ENCODE measurements at regions not wholly inside any gene's neighbourhood (a gene's known extent, or its start where the extent isn't known, plus 50 kb on each side); places are given as distances from the start of the nearest gene placed in this dataset.

GRCh38 chr10:62463364-62463763 is 89.2 kb downstream of the ZNF365 start:
- no peak for FAIRE-seq
- no peaks in the 10 kb centered on the region for H3K4me1 ChIP-seq (ENCODE audit: control insufficient read depth, extremely low read depth, insufficient read depth, low read length)
- no TSS peak for BruUV-seq (replicated peaks)
- no peaks in the 10 kb centered on the region for H3K79me2 ChIP-seq (ENCODE audit: control insufficient read depth, insufficient read depth, low read length)
- no peaks in the 10 kb centered on the region for H4K20me1 ChIP-seq (replicated peaks; ENCODE audit: control insufficient read depth, extremely low read depth, insufficient read depth, low read length)
- no peak overlapping the region for H2AFZ ChIP-seq (ENCODE audit: low read depth, low read length)
- DNase-seq (ENCODE audit: low read depth, low spot score), result no peak
- no peak for TF ChIP-seq CTCF (IDR thresholded peaks at IDR 0.05; ENCODE audit: extremely low read depth in 1 of 2, insufficient read depth in 1 of 2, low read depth in 1 of 2, low read length in 2 of 2)
- no peak for TF ChIP-seq MYC (IDR thresholded peaks at IDR 0.05; ENCODE audit: low read depth, low read length)
- no peak for TF ChIP-seq EZH2 (IDR thresholded peaks at IDR 0.05; ENCODE audit: borderline replicate concordance, low read depth, low read length, severe bottlenecking)
- H3K36me3 ChIP-seq (ENCODE audit: control insufficient read depth in 2 of 2, extremely low read depth in 1 of 2, insufficient read depth in 2 of 2, low read length in 2 of 2), result no peaks in the 10 kb centered on the region
- intact Hi-C loops (cut with micrococcal nuclease), result no loop called here
- H3K27me3 ChIP-seq (ENCODE audit: control insufficient read depth in 2 of 2, insufficient read depth in 2 of 2, low read length in 2 of 2), result no peaks in the 10 kb centered on the region
- POLR2A ChIA-PET, result no interaction called here
- H3K9me1 ChIP-seq (replicated peaks; ENCODE audit: control insufficient read depth, extremely low read depth, insufficient read depth, low read length), result no peaks in the 10 kb centered on the region
- no peak overlapping the region for H3K4me2 ChIP-seq (ENCODE audit: insufficient read depth, low read length)
- no peaks in the 10 kb centered on the region for H3K9me3 ChIP-seq (replicated peaks; ENCODE audit: control insufficient read depth, insufficient read depth, low read length)
- dilution Hi-C loops (cut with MboI; ENCODE audit: extremely low pct_ligation_motif_present, low sequenced_read_pairs), result no loop called here
- no peak overlapping the region for H3K27ac ChIP-seq (ENCODE audit: insufficient read depth, low read depth, low read length)
- H3K4me3 ChIP-seq (replicated peaks in 1 of 3; ENCODE audit: insufficient read depth in 1 of 3, low read depth in 1 of 3, low read length in 3 of 3), result no peak overlapping the region
- H3K9ac ChIP-seq (replicated peaks; ENCODE audit: extremely low read depth, insufficient read depth, low read length), result no peak overlapping the region
- CTCF ChIA-PET, result interaction anchor here (1.2 kb wide), 1 partner anchor 12 kb away, joined by 3 read pairs; no protein-coding TSS in a partner anchor

- H3K79me2 ChIP-seq (ENCODE audit: control insufficient read depth, insufficient read depth, low read length), result no peaks in the 10 kb centered on the region
- intact Hi-C loops (cut with micrococcal nuclease), result no loop called here
- no peaks in the 10 kb centered on the region for H3K36me3 ChIP-seq (ENCODE audit: control insufficient read depth in 2 of 2, extremely low read depth in 1 of 2, insufficient read depth in 2 of 2, low read length in 2 of 2)
- no peak overlapping the region for H3K9ac ChIP-seq (replicated peaks; ENCODE audit: extremely low read depth, insufficient read depth, low read length)
- H3K9me1 ChIP-seq (replicated peaks; ENCODE audit: control insufficient read depth, extremely low read depth, insufficient read depth, low read length), result no peaks in the 10 kb centered on the region
- H3K4me3 ChIP-seq (replicated peaks in 1 of 3; ENCODE audit: insufficient read depth in 1 of 3, low read depth in 1 of 3, low read length in 3 of 3), result no peak overlapping the region
- no peak overlapping the region for H3K27ac ChIP-seq (ENCODE audit: insufficient read depth, low read depth, low read length)
- no peak overlapping the region for H3K4me2 ChIP-seq (ENCODE audit: insufficient read depth, low read length)
- H3K9me3 ChIP-seq (replicated peaks; ENCODE audit: control insufficient read depth, insufficient read depth, low read length), result no peaks in the 10 kb centered on the region
- TF ChIP-seq GATA2 (IDR thresholded peaks at IDR 0.05; ENCODE audit: insufficient read depth, insufficient read length, low read depth, low read length) (no peak), POLR2A (IDR thresholded peaks at IDR 0.05; ENCODE audit: low read depth, low read length) (no peak), CTCF (IDR thresholded peaks at IDR 0.05; ENCODE audit: extremely low read depth in 1 of 2, insufficient read depth in 1 of 2, low read depth in 1 of 2, low read length in 2 of 2) (no peak), MAX (IDR thresholded peaks at IDR 0.05; ENCODE audit: insufficient read depth, insufficient read length) (no peak), JUN (IDR thresholded peaks at IDR 0.05; ENCODE audit: borderline replicate concordance, insufficient read depth, insufficient read length, low read depth) (no peak), POLR2AphosphoS5 (IDR thresholded peaks at IDR 0.05; ENCODE audit: insufficient read depth, low read depth, low read length) (no peak), MYC (IDR thresholded peaks at IDR 0.05; ENCODE audit: low read depth, low read length) (no peak), EZH2 (IDR thresholded peaks at IDR 0.05; ENCODE audit: borderline replicate concordance, low read depth, low read length, severe bottlenecking) (no peak), FOS (IDR thresholded peaks at IDR 0.05; ENCODE audit: borderline replicate concordance, insufficient read depth, low read length) (no peak)
- no peaks in the 10 kb centered on the region for H4K20me1 ChIP-seq (replicated peaks; ENCODE audit: control insufficient read depth, extremely low read depth, insufficient read depth, low read length)
- no peaks in the 10 kb centered on the region for H3K4me1 ChIP-seq (ENCODE audit: control insufficient read depth, extremely low read depth, insufficient read depth, low read length)
- ChIA-PET POLR2A (no interaction called here), CTCF (no interaction called here)
- H2AFZ ChIP-seq (ENCODE audit: low read depth, low read length), result no peak overlapping the region
- dilution Hi-C loops (cut with MboI; ENCODE audit: extremely low pct_ligation_motif_present, low sequenced_read_pairs), result no loop called here
- no peak for FAIRE-seq
- no peaks in the 10 kb centered on the region for H3K27me3 ChIP-seq (ENCODE audit: control insufficient read depth in 2 of 2, insufficient read depth in 2 of 2, low read length in 2 of 2)
- BruUV-seq (replicated peaks), result no TSS peak
- no peak for DNase-seq (ENCODE audit: low read depth, low spot score)
Measured at GRCh38 chr10:62464308-62464707, 90.1 kb downstream of the ZNF365 start.
